NCI-H2081 (cell line): ENCODE measurements at regions not wholly inside any gene's neighbourhood (a gene's known extent, or its start where the extent isn't known, plus 50 kb on each side); places are given as distances from the start of the nearest gene placed in this dataset.

ENCODE experiments used
- DNase-seq, 2 experiments: peaks; one replicate each; lab custom pipeline; 2025; lab: John Stamatoyannopoulos, UW

- no peak for DNase-seq
These were observed 1101.7 kb upstream of the GHITM start for GRCh38 chr10:83037653-83038052.

- DNase-seq, result no peak
These were observed 1100.7 kb upstream of the GHITM start for GRCh38 chr10:83038631-83039030.

- no peak for DNase-seq
These were observed 1093.6 kb upstream of the GHITM start for GRCh38 chr10:83045731-83046130.

- no peak for DNase-seq
These were observed 1088.5 kb upstream of the GHITM start for GRCh38 chr10:83050815-83051214.

GRCh38 chr10:83062871-83063270, 1076.4 kb upstream of the GHITM start:
- DNase-seq, result no peak

- DNase-seq, result peak in 1 of 2 experiments; percentile 1
These were observed 1065.8 kb upstream of the GHITM start for GRCh38 chr10:83073472-83073871.

GRCh38 chr10:83075016-83075814, 1064.1 kb upstream of the GHITM start:
- DNase-seq, result peak; percentile 1 to 61

- peak in 1 of 2 experiments; percentile 17 for DNase-seq
These were observed 1063.4 kb upstream of the GHITM start for GRCh38 chr10:83075815-83076355.

GRCh38 chr10:83076443-83076842, 1062.9 kb upstream of the GHITM start:
- no peak for DNase-seq

GRCh38 chr10:83078160-83078559, 1061.1 kb upstream of the GHITM start:
- DNase-seq, result no peak

- DNase-seq, result no peak
These were observed 1060.7 kb upstream of the GHITM start for GRCh38 chr10:83078645-83079044.

- DNase-seq, result no peak
These were observed 1055.5 kb upstream of the GHITM start for GRCh38 chr10:83083831-83084230.

- DNase-seq, result no peak
These were observed 1050.0 kb upstream of the GHITM start for GRCh38 chr10:83089335-83089734.

GRCh38 chr10:83104616-83105015, 1034.7 kb upstream of the GHITM start:
- no peak for DNase-seq

GRCh38 chr10:83108565-83109333, 1030.6 kb upstream of the GHITM start:
- no peak for DNase-seq

GRCh38 chr10:83119346-83119745, 1020.0 kb upstream of the GHITM start:
- no peak for DNase-seq

- no peak for DNase-seq
These were observed 1017.0 kb upstream of the GHITM start for GRCh38 chr10:83122336-83122735.

- DNase-seq, result no peak
These were observed 1011.2 kb upstream of the GHITM start for GRCh38 chr10:83127942-83128575.

- no peak for DNase-seq
These were observed 998.5 kb upstream of the GHITM start for GRCh38 chr10:83140811-83141210.

GRCh38 chr10:83142074-83142563, 997.2 kb upstream of the GHITM start:
- DNase-seq, result no peak

GRCh38 chr10:83144461-83144860, 994.8 kb upstream of the GHITM start:
- no peak for DNase-seq

- no peak for DNase-seq
These were observed 985.6 kb upstream of the GHITM start for GRCh38 chr10:83153714-83154113.
